MM.1S (cell line): ENCODE measurements at regions not wholly inside any gene's neighbourhood (a gene's known extent, or its start where the extent isn't known, plus 50 kb on each side); places are given as distances from the start of the nearest gene placed in this dataset.

Experiments
- CTCF ChIP-seq: fragments of 300-600 bp; sonication (generic); IDR thresholded peaks from 2 replicates; pipeline ENCODE4 v1.5.1; 2016; ENCODE audit warnings: antibody characterized with exemption, low read length, mixed read lengths
- EZH2 ChIP-seq: fragments of 300-600 bp; sonication (generic); optimal IDR thresholded peaks from 2 replicates; pipeline ENCODE3; 2017; ENCODE audit warnings: low read depth, mild to moderate bottlenecking, antibody characterized with exemption, low read length, mixed read lengths
- EZH2phosphoT487 ChIP-seq: fragments of 300-600 bp; sonication (generic); IDR thresholded peaks from 2 replicates; pipeline ENCODE4 v1.6.1; 2018; ENCODE audit warnings: antibody characterized with exemption, low read length

GRCh38 chr16:35506898-35507194 is 2047.4 kb downstream of the TP53TG3F start:
- TF ChIP-seq CTCF (no peak), EZH2 (no peak), EZH2phosphoT487 (no peak)
